Esophagus squamous epithelium (tissue), 4 donors: ENCODE measurements at regions not wholly inside any gene's neighbourhood (a gene's known extent, or its start where the extent isn't known, plus 50 kb on each side); places are given as distances from the start of the nearest gene placed in this dataset.

Experiments
- CTCF ChIP-seq, 6 experiments: fragments of 450-650 bp in 4 of 6; fragments of 200-600 bp in 2 of 6; sonication (generic) in 2 of 6; IDR thresholded peaks; one replicate each; pipeline ENCODE4 v1.5.1; 2016 to 2019; ENCODE audit warnings: antibody characterized with exemption in 6 of 6, mild to moderate bottlenecking in 4 of 6, moderate library complexity in 4 of 6
- POLR2A ChIP-seq, 4 donors: fragments of 450-650 bp; IDR thresholded peaks; one replicate each; pipeline ENCODE4 v1.6.1; 2017; ENCODE audit warnings: antibody characterized with exemption in 4 of 4, mild to moderate bottlenecking in 4 of 4, moderate library complexity in 3 of 4

- no peak for TF ChIP-seq CTCF (IDR thresholded peaks at IDR 0.05)
- peak in 2 of 4 donors; percentile 22 to 54 for TF ChIP-seq POLR2A (IDR thresholded peaks at IDR 0.05)
Measured at GRCh38 chr21:43361493-43362296, 65.2 kb downstream of the SIK1 start.
